ENCODE measurements at regions not wholly inside any gene's neighbourhood (a gene's known extent, or its start where the extent isn't known, plus 50 kb on each side); places are given as distances from the start of the nearest gene placed in this dataset.

DNA sequence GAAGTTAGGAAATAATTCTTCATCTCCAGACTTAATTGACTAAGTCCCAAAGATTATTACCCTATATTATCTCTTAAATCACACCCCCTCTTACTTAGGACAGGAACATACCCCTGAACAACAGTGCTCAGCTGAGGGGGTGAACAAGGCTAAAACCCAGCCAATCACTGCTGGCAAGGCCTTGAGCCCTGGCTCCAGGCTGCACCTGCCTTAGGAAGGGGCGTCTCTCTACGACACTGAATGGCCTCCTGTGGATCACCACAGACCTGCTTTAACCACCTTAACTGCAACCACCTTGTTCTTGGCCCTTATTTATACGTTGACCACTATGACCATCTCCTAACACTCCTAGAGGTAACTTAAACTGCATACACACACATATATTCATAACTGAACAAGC, 267.4 kb upstream of the THBS1 start:
- DNase-seq = no peak
- intact Hi-C loops (cut with DNase I; ENCODE audit: low total_unique reads) = no loop called here
- 77 to 91% (median 82%) methylated on average over 3 of the region's 3 CpGs for WGBS, 5 donors

DNA sequence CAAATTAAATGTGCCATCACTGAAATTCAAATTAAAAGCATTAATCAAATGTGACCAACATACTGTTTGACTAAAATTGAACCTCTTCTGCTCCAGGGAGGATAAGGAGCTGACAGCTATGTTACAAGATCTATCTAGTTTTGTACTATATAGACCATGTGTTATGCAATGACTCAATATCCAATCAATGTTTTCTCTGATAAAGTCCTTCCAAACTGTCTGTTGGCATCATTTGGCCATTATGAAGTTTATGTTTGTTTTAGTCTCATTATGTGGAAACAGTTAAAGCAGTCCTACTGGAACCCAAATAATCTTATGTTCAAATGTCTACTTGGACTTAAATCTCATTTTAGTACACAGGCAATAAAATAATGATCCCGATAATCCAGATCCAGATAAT, 267.0 kb upstream of the THBS1 start:
- TF ChIP-seq POLR2A (IDR thresholded peaks at IDR 0.05) (no peak), POLR2AphosphoS5 (IDR thresholded peaks at IDR 0.05) (no peak)
- TF ChIP-seq, protein P1, sequence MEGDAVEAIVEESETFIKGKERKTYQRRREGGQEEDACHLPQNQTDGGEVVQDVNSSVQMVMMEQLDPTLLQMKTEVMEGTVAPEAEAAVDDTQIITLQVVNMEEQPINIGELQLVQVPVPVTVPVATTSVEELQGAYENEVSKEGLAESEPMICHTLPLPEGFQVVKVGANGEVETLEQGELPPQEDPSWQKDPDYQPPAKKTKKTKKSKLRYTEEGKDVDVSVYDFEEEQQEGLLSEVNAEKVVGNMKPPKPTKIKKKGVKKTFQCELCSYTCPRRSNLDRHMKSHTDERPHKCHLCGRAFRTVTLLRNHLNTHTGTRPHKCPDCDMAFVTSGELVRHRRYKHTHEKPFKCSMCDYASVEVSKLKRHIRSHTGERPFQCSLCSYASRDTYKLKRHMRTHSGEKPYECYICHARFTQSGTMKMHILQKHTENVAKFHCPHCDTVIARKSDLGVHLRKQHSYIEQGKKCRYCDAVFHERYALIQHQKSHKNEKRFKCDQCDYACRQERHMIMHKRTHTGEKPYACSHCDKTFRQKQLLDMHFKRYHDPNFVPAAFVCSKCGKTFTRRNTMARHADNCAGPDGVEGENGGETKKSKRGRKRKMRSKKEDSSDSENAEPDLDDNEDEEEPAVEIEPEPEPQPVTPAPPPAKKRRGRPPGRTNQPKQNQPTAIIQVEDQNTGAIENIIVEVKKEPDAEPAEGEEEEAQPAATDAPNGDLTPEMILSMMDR (IDR thresholded peaks at IDR 0.05 in 8 of 11, conservative IDR thresholded peaks at IDR 0.05 in 3 of 11) = no peak
- Histone ChIP-seq H3K27me3 (replicated peaks in 1 of 7) (no peaks in the 10 kb centered on the region), H3K4me3 (no peak overlapping the region), H3K27ac (peak overlapping the region in 2 of 8 donors; percentile 60 to 66), H3K4me1 (peaks cover 0 to 9% (median 0%) of the 10 kb centered on the region in 6 donors), H3K9me3 (no peaks in the 10 kb centered on the region), H3K36me3 (no peaks in the 10 kb centered on the region)
- 90 to 100% (median 100%) methylated on average over 1 of the region's 1 CpG for WGBS, 5 donors
- intact Hi-C loops (cut with DNase I; ENCODE audit: low total_unique reads) = no loop called here
- DNase-seq = no peak

More for the DNA sequence above, 267.4 kb upstream of the THBS1 start:
- no peaks in the 10 kb centered on the region for H3K36me3 ChIP-seq
- H3K4me1 ChIP-seq = peaks cover 0 to 9% (median 0%) of the 10 kb centered on the region in 6 donors
- no peak overlapping the region for H3K4me3 ChIP-seq
- no peaks in the 10 kb centered on the region for H3K27me3 ChIP-seq (replicated peaks in 1 of 7)
- peak overlapping the region in 2 of 8 donors; percentile 60 to 66 for H3K27ac ChIP-seq
- no peak for TF ChIP-seq POLR2AphosphoS5 (IDR thresholded peaks at IDR 0.05)
- TF ChIP-seq, protein P1 (IDR thresholded peaks at IDR 0.05 in 8 of 11, conservative IDR thresholded peaks at IDR 0.05 in 3 of 11) = no peak
- no peak for TF ChIP-seq POLR2A (IDR thresholded peaks at IDR 0.05)
- H3K9me3 ChIP-seq = no peaks in the 10 kb centered on the region

DNA sequence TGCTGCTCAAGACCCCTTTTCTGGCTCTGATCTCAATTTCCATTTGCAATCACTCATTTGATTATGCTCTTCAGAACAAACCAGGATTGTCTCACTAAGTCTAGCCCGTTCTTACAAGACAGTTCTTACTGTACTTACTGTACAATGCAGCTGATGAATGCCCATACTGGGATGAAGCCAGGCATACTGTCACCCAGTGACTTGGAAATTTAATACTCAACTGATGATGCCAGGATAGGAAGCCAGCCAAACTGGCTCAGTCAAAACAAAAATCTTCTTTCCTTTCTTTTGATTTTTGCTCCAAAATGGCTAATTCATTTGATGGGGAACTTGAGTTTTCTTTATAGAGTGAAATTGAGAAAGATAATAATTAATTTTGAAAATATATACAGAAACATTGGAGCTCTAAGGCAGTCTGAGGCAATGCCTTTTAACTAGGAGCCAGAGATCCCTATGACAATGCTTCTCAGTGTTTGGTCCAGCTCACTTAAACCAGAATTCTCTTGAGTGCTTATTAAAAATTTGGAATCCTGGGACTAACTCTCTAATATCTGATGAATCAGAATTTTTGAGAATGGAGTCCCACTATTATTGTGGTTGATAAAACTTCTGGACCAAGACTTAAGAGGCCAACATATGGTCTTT, 265.6 kb upstream of the THBS1 start:
- no peak for DNase-seq
- WGBS, 5 donors = 67 to 86% (median 81%) methylated on average over 1 of the region's 1 CpG
- H3K36me3 ChIP-seq = no peaks in the 10 kb centered on the region
- no peak overlapping the region for H3K4me3 ChIP-seq
- no peak overlapping the region for H3K27ac ChIP-seq
- peaks cover 0 to 8% (median 6%) of the 10 kb centered on the region in 8 donors for H3K9me3 ChIP-seq
- intact Hi-C loops (cut with DNase I; ENCODE audit: low total_unique reads) = no loop called here
- TF ChIP-seq, protein P1 (IDR thresholded peaks at IDR 0.05 in 8 of 11, conservative IDR thresholded peaks at IDR 0.05 in 3 of 11) = no peak
- TF ChIP-seq POLR2A (IDR thresholded peaks at IDR 0.05) (no peak), POLR2AphosphoS5 (IDR thresholded peaks at IDR 0.05) (no peak)
- H3K27me3 ChIP-seq (replicated peaks in 1 of 7) = no peaks in the 10 kb centered on the region
- H3K4me1 ChIP-seq = peaks cover 0 to 9% (median 0%) of the 10 kb centered on the region in 6 donors

DNA sequence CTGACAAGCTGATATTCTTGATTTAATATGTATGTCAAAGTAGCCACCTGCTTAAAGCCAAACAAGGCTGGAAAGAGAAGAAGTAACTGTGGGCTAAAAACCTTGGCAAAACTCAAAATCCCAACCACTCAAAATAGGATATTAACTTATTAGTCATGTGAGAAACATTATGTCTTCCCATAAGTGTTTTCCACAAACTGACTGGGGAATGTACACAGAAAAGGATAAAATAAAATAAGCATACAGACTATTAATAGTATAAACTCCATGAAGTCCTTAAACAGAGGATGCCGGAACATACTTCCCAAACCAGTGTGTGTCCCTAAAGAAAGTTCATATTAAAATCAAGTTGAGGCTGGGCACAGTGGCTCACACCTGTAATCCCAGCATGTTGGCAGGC, 263.7 kb upstream of the THBS1 start:
- 92 to 100% (median 97%) methylated on average over 1 of the region's 1 CpG for WGBS, 5 donors
- intact Hi-C loops (cut with DNase I; ENCODE audit: low total_unique reads) = no loop called here
- Histone ChIP-seq H3K36me3 (no peaks in the 10 kb centered on the region), H3K27me3 (replicated peaks in 1 of 7) (no peaks in the 10 kb centered on the region), H3K4me1 (peaks cover 0 to 9% (median 0%) of the 10 kb centered on the region in 6 donors), H3K27ac (peak overlapping the region in 5 of 8 donors; percentile 9 to 54 (median 46)), H3K4me3 (no peak overlapping the region), H3K9me3 (peaks cover 0 to 20% (median 16%) of the 10 kb centered on the region in 8 donors)
- TF ChIP-seq POLR2AphosphoS5 (IDR thresholded peaks at IDR 0.05) (no peak), POLR2A (IDR thresholded peaks at IDR 0.05) (no peak)
- TF ChIP-seq, protein P1 (IDR thresholded peaks at IDR 0.05 in 8 of 11, conservative IDR thresholded peaks at IDR 0.05 in 3 of 11) = no peak
- no peak for DNase-seq

All from spleen (tissue), 11 donors.